ENCODE measurements at regions not wholly inside any gene's neighbourhood (a gene's known extent, or its start where the extent isn't known, plus 50 kb on each side); places are given as distances from the start of the nearest gene placed in this dataset.
"Not testable (repeated sequence)": the region's sequence is repeated elsewhere in the genome, so short reads cannot be mapped to it uniquely, and the experiment has no call there.

DNA sequence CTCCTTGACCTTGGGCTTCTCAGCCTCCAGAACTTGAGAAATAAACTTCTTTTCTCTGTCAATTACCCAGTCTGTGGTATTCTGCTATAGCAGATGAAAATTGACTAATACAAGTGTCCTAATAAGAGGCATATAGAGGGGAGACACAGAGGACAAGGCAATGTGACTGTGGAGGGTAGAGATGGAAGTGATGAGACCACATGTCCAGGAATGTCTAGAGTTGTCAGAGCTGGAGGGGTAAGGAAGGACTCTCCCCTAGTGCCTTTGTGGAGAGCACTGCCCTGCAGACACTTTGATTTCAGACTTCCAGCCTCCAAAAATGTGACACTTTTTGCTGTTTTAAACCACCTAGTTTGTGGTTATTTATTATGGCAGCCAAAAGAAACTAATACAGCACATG lies 74.4 kb downstream of the ACKR3 start:
- no peak overlapping the region for H3K4me3 ChIP-seq (ENCODE audit: low read depth, low read length)
- TF ChIP-seq, protein P1, sequence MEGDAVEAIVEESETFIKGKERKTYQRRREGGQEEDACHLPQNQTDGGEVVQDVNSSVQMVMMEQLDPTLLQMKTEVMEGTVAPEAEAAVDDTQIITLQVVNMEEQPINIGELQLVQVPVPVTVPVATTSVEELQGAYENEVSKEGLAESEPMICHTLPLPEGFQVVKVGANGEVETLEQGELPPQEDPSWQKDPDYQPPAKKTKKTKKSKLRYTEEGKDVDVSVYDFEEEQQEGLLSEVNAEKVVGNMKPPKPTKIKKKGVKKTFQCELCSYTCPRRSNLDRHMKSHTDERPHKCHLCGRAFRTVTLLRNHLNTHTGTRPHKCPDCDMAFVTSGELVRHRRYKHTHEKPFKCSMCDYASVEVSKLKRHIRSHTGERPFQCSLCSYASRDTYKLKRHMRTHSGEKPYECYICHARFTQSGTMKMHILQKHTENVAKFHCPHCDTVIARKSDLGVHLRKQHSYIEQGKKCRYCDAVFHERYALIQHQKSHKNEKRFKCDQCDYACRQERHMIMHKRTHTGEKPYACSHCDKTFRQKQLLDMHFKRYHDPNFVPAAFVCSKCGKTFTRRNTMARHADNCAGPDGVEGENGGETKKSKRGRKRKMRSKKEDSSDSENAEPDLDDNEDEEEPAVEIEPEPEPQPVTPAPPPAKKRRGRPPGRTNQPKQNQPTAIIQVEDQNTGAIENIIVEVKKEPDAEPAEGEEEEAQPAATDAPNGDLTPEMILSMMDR (IDR thresholded peaks at IDR 0.05; ENCODE audit: low read depth, low read length, missing control alignments): no peak
- DNase-seq (ENCODE audit: low read depth): no peak

GRCh38 chr2:236644502-236644911 lies 74.9 kb downstream of the ACKR3 start:
- no peak overlapping the region for H3K4me3 ChIP-seq (ENCODE audit: low read depth, low read length)
- no peak for DNase-seq (ENCODE audit: low read depth)
- TF ChIP-seq, protein P1 (IDR thresholded peaks at IDR 0.05; ENCODE audit: low read depth, low read length, missing control alignments): no peak

GRCh38 chr2:236645141-236645540 lies 75.5 kb downstream of the ACKR3 start:
- H3K4me3 ChIP-seq (ENCODE audit: low read depth, low read length); DNase-seq (ENCODE audit: low read depth): not testable (repeated sequence)

GRCh38 chr2:236646441-236646840 lies 76.8 kb downstream of the ACKR3 start:
- DNase-seq (ENCODE audit: low read depth): no peak
- no peak overlapping the region for H3K4me3 ChIP-seq (ENCODE audit: low read depth, low read length)
- TF ChIP-seq, protein P1 (IDR thresholded peaks at IDR 0.05; ENCODE audit: low read depth, low read length, missing control alignments): no peak

DNA sequence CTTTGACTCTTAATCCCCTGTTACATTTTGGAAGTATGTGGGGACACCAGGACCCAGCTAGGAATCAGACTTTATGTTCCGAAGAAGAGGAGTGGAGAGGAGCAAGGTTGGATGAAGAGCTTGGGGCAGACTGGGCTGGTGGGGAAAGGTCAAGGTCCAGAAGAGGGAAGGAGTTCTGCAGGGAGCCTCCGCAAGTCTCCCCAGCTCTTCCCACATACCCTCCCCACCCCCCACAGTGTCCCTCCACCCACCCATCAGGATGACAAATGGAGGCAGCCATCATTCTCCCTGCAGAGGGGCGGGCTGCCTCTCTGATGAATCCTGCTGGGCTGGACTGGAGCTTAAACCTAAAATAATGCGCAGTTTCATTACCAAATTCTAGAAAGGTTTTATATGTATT lies 77.2 kb downstream of the ACKR3 start:
- DNase-seq (ENCODE audit: low read depth): no peak
- TF ChIP-seq, protein P1 (IDR thresholded peaks at IDR 0.05; ENCODE audit: low read depth, low read length, missing control alignments): no peak

GRCh38 chr2:236647621-236648020 lies 78.0 kb downstream of the ACKR3 start:
- no peak for DNase-seq (ENCODE audit: low read depth)
- TF ChIP-seq, protein P1 (IDR thresholded peaks at IDR 0.05; ENCODE audit: low read depth, low read length, missing control alignments): no peak
- no peak overlapping the region for H3K4me3 ChIP-seq (ENCODE audit: low read depth, low read length)

More for the DNA sequence above, 77.2 kb downstream of the ACKR3 start:
- no peak overlapping the region for H3K4me3 ChIP-seq (ENCODE audit: low read depth, low read length)

- no peak overlapping the region for H3K4me3 ChIP-seq (ENCODE audit: low read depth, low read length)
- no peak for DNase-seq (ENCODE audit: low read depth)
- TF ChIP-seq, protein P1 (IDR thresholded peaks at IDR 0.05; ENCODE audit: low read depth, low read length, missing control alignments): no peak
Measured at GRCh38 chr2:236653863-236654262, 84.2 kb downstream of the ACKR3 start.

Data from GM12864 (cell line).